ENCODE measurements at regions not wholly inside any gene's neighbourhood (a gene's known extent, or its start where the extent isn't known, plus 50 kb on each side); places are given as distances from the start of the nearest gene placed in this dataset.
A peak's percentile ranks its signal among the peaks of the same experiment; 100 is the strongest.

- no peak overlapping the region for H2BK120ac ChIP-seq (ENCODE audit: insufficient read depth, low read length, poor library complexity)
- H3K79me1 ChIP-seq (ENCODE audit: low read length): peaks cover 2% of the 10 kb centered on the region
- no peak overlapping the region for H3K4me2 ChIP-seq (ENCODE audit: low read length)
- no peak for DNase-seq
- no peak overlapping the region for H3K9ac ChIP-seq (ENCODE audit: low read length)
- H4K12ac ChIP-seq (ENCODE audit: low read depth, low read length): no peak overlapping the region
- H3K4me3 ChIP-seq (ENCODE audit: low read depth, low read length): no peak overlapping the region
- H2AK5ac ChIP-seq (ENCODE audit: low read length): peak overlapping the region; percentile 87
- H2BK12ac ChIP-seq (ENCODE audit: low read length): peak overlapping the region; percentile 73
- H3K4me1 ChIP-seq (ENCODE audit: control insufficient read depth in 1 of 2, insufficient read depth in 2 of 2, low read length in 2 of 2): peaks cover 0 to 4% of the 10 kb centered on the region in 2 experiments
- H2BK5ac ChIP-seq (ENCODE audit: low read depth, low read length, poor library complexity): no peak overlapping the region
- WGBS (ENCODE audit: extremely low coverage, insufficient coverage, insufficient read length): no CpG with 5 or more reads among the region's 11 CpGs
- no peak overlapping the region for H3K18ac ChIP-seq (ENCODE audit: low read length)
- H3K36me3 ChIP-seq (ENCODE audit: control insufficient read depth in 1 of 2, insufficient read depth in 2 of 2, low read length in 2 of 2): no peaks in the 10 kb centered on the region
- H3K23ac ChIP-seq (ENCODE audit: low read length): no peak overlapping the region
- no peak overlapping the region for H4K8ac ChIP-seq (ENCODE audit: low read depth, low read length)
- no peak overlapping the region for H3K4ac ChIP-seq (ENCODE audit: low read depth, low read length)
- no peaks in the 10 kb centered on the region for H3K9me3 ChIP-seq (ENCODE audit: insufficient read depth, low read depth, low read length)
- H3K14ac ChIP-seq (ENCODE audit: low read length): peak overlapping the region; percentile 24
- H2AFZ ChIP-seq (ENCODE audit: insufficient read depth, low read length, poor library complexity): no peak overlapping the region
- no peaks in the 10 kb centered on the region for H3K79me2 ChIP-seq (ENCODE audit: control insufficient read depth, insufficient read depth, low read length, poor library complexity)
- no peak overlapping the region for H4K91ac ChIP-seq (ENCODE audit: low read depth, low read length)
- H3K27me3 ChIP-seq (ENCODE audit: insufficient read depth, low read length): no peaks in the 10 kb centered on the region
- H3K27ac ChIP-seq (ENCODE audit: low read depth, low read length): no peak overlapping the region
These were observed 241.0 kb upstream of the NR2F2 start for GRCh38 chr15:96089405-96090058.

DNA sequence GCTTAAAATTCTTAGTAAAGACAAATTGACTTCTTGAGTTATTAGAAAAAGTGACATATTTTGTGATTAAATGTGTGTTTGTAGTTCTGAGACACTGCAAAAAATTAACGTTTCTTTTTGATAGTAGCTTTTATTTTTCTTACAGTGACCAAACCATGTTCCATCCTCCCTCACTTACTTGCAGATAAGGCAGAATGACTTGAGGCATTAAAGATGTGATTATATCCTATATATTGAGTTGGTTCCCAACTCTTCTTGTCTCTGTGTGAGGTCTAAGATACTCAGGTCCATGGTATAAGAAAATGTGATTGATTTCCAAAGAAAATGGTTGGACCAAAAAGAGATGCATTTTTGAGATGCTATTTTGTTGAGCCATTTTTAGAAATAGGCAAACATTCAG is 238.3 kb upstream of the NR2F2 start:
- H2BK5ac ChIP-seq (ENCODE audit: low read depth, low read length, poor library complexity): no peak overlapping the region
- H3K4me2 ChIP-seq (ENCODE audit: low read length): no peak overlapping the region
- no peak overlapping the region for H2BK120ac ChIP-seq (ENCODE audit: insufficient read depth, low read length, poor library complexity)
- no peak overlapping the region for H2AK5ac ChIP-seq (ENCODE audit: low read length)
- H3K79me2 ChIP-seq (ENCODE audit: control insufficient read depth, insufficient read depth, low read length, poor library complexity): no peaks in the 10 kb centered on the region
- H3K4ac ChIP-seq (ENCODE audit: low read depth, low read length): no peak overlapping the region
- peaks cover 0 to 4% of the 10 kb centered on the region in 2 experiments for H3K4me1 ChIP-seq (ENCODE audit: control insufficient read depth in 1 of 2, insufficient read depth in 2 of 2, low read length in 2 of 2)
- H4K12ac ChIP-seq (ENCODE audit: low read depth, low read length): no peak overlapping the region
- no peak overlapping the region for H4K8ac ChIP-seq (ENCODE audit: low read depth, low read length)
- H3K9ac ChIP-seq (ENCODE audit: low read length): no peak overlapping the region
- no peak overlapping the region for H3K14ac ChIP-seq (ENCODE audit: low read length)
- H3K18ac ChIP-seq (ENCODE audit: low read length): no peak overlapping the region
- H3K27ac ChIP-seq (ENCODE audit: low read depth, low read length): no peak overlapping the region
- no peak overlapping the region for H4K91ac ChIP-seq (ENCODE audit: low read depth, low read length)
- no peak overlapping the region for H2BK12ac ChIP-seq (ENCODE audit: low read length)
- H2AFZ ChIP-seq (ENCODE audit: insufficient read depth, low read length, poor library complexity): no peak overlapping the region
- H3K27me3 ChIP-seq (ENCODE audit: insufficient read depth, low read length): no peaks in the 10 kb centered on the region
- peaks cover 2% of the 10 kb centered on the region for H3K79me1 ChIP-seq (ENCODE audit: low read length)
- DNase-seq: no peak
- H3K36me3 ChIP-seq (ENCODE audit: control insufficient read depth in 1 of 2, insufficient read depth in 2 of 2, low read length in 2 of 2): no peaks in the 10 kb centered on the region
- no CpG with 5 or more reads among the region's 1 CpG for WGBS (ENCODE audit: extremely low coverage, insufficient coverage, insufficient read length)
- no peak overlapping the region for H3K23ac ChIP-seq (ENCODE audit: low read length)
- H3K9me3 ChIP-seq (ENCODE audit: insufficient read depth, low read depth, low read length): no peaks in the 10 kb centered on the region
- no peak overlapping the region for H3K4me3 ChIP-seq (ENCODE audit: low read depth, low read length)

GRCh38 chr15:96093063-96093462 is 237.4 kb upstream of the NR2F2 start:
- Histone ChIP-seq H4K8ac (ENCODE audit: low read depth, low read length) (no peak overlapping the region), H2AK5ac (ENCODE audit: low read length) (no peak overlapping the region), H3K9me3 (ENCODE audit: insufficient read depth, low read depth, low read length) (no peaks in the 10 kb centered on the region), H2BK120ac (ENCODE audit: insufficient read depth, low read length, poor library complexity) (no peak overlapping the region), H3K23ac (ENCODE audit: low read length) (no peak overlapping the region), H3K36me3 (ENCODE audit: control insufficient read depth in 1 of 2, insufficient read depth in 2 of 2, low read length in 2 of 2) (no peaks in the 10 kb centered on the region), H3K4me1 (ENCODE audit: control insufficient read depth in 1 of 2, insufficient read depth in 2 of 2, low read length in 2 of 2) (peaks cover 0 to 4% of the 10 kb centered on the region in 2 experiments), H3K4ac (ENCODE audit: low read depth, low read length) (no peak overlapping the region), H3K27ac (ENCODE audit: low read depth, low read length) (no peak overlapping the region), H2BK12ac (ENCODE audit: low read length) (no peak overlapping the region), H3K79me1 (ENCODE audit: low read length) (peaks cover 2% of the 10 kb centered on the region), H3K9ac (ENCODE audit: low read length) (no peak overlapping the region), H3K14ac (ENCODE audit: low read length) (no peak overlapping the region), H2AFZ (ENCODE audit: insufficient read depth, low read length, poor library complexity) (no peak overlapping the region), H4K91ac (ENCODE audit: low read depth, low read length) (no peak overlapping the region), H3K4me2 (ENCODE audit: low read length) (no peak overlapping the region), H3K4me3 (ENCODE audit: low read depth, low read length) (no peak overlapping the region), H3K27me3 (ENCODE audit: insufficient read depth, low read length) (no peaks in the 10 kb centered on the region), H3K79me2 (ENCODE audit: control insufficient read depth, insufficient read depth, low read length, poor library complexity) (no peaks in the 10 kb centered on the region), H2BK5ac (ENCODE audit: low read depth, low read length, poor library complexity) (no peak overlapping the region), H4K12ac (ENCODE audit: low read depth, low read length) (no peak overlapping the region), H3K18ac (ENCODE audit: low read length) (no peak overlapping the region)
- no peak for DNase-seq
- WGBS (ENCODE audit: extremely low coverage, insufficient coverage, insufficient read length): no CpG with 5 or more reads among the region's 2 CpGs

- Histone ChIP-seq H2AK5ac (ENCODE audit: low read length) (no peak overlapping the region), H3K9me3 (ENCODE audit: insufficient read depth, low read depth, low read length) (no peaks in the 10 kb centered on the region), H3K79me1 (ENCODE audit: low read length) (no peaks in the 10 kb centered on the region), H3K36me3 (ENCODE audit: control insufficient read depth in 1 of 2, insufficient read depth in 2 of 2, low read length in 2 of 2) (no peaks in the 10 kb centered on the region), H2BK5ac (ENCODE audit: low read depth, low read length, poor library complexity) (no peak overlapping the region), H3K9ac (ENCODE audit: low read length) (no peak overlapping the region), H3K18ac (ENCODE audit: low read length) (no peak overlapping the region), H3K4me3 (ENCODE audit: low read depth, low read length) (no peak overlapping the region), H3K27ac (ENCODE audit: low read depth, low read length) (no peak overlapping the region), H3K23ac (ENCODE audit: low read length) (no peak overlapping the region), H3K79me2 (ENCODE audit: control insufficient read depth, insufficient read depth, low read length, poor library complexity) (no peaks in the 10 kb centered on the region), H4K12ac (ENCODE audit: low read depth, low read length) (no peak overlapping the region), H3K4me2 (ENCODE audit: low read length) (no peak overlapping the region), H2AFZ (ENCODE audit: insufficient read depth, low read length, poor library complexity) (no peak overlapping the region), H4K91ac (ENCODE audit: low read depth, low read length) (no peak overlapping the region), H3K4ac (ENCODE audit: low read depth, low read length) (no peak overlapping the region), H4K8ac (ENCODE audit: low read depth, low read length) (no peak overlapping the region), H3K4me1 (ENCODE audit: control insufficient read depth in 1 of 2, insufficient read depth in 2 of 2, low read length in 2 of 2) (peaks cover 0 to 1% of the 10 kb centered on the region in 2 experiments), H2BK12ac (ENCODE audit: low read length) (no peak overlapping the region), H3K14ac (ENCODE audit: low read length) (no peak overlapping the region), H3K27me3 (ENCODE audit: insufficient read depth, low read length) (no peaks in the 10 kb centered on the region), H2BK120ac (ENCODE audit: insufficient read depth, low read length, poor library complexity) (no peak overlapping the region)
- no CpG with 5 or more reads among the region's 2 CpGs for WGBS (ENCODE audit: extremely low coverage, insufficient coverage, insufficient read length)
- DNase-seq: no peak
These were observed 232.8 kb upstream of the NR2F2 start for GRCh38 chr15:96097661-96098060.

All from trophoblast cell (in vitro differentiated cells and primary cell).